HG03064 (cell line): ENCODE measurements at regions not wholly inside any gene's neighbourhood (a gene's known extent, or its start where the extent isn't known, plus 50 kb on each side); places are given as distances from the start of the nearest gene placed in this dataset.

ENCODE experiments used
- ATAC-seq: cut with Tn5 transposase; IDR thresholded peaks from one replicate; pipeline ENCODE4 v1.9.1; 2021; ENCODE audit warnings: low read depth; ENCODE audit not compliant: unreplicated experiment

- no peak for ATAC-seq
Observed at GRCh38 chr9:89720696-89721175, 115.9 kb downstream of the GADD45G start.

GRCh38 chr9:89721176-89721700 is 116.4 kb downstream of the GADD45G start:
- no peak for ATAC-seq

- ATAC-seq: no peak
Observed at GRCh38 chr9:89721971-89722530, 117.2 kb downstream of the GADD45G start.

- no peak for ATAC-seq
Observed at GRCh38 chr9:89722712-89723111, 117.9 kb downstream of the GADD45G start.

GRCh38 chr9:89723469-89724100 is 118.8 kb downstream of the GADD45G start:
- ATAC-seq: no peak

- ATAC-seq: no peak
Observed at GRCh38 chr9:89724659-89725058, 119.8 kb downstream of the GADD45G start.

GRCh38 chr9:89725271-89725670 is 120.5 kb downstream of the GADD45G start:
- no peak for ATAC-seq

GRCh38 chr9:89729954-89730530 is 125.2 kb downstream of the GADD45G start:
- no peak for ATAC-seq

- ATAC-seq: no peak
Observed at GRCh38 chr9:89730715-89731114, 125.9 kb downstream of the GADD45G start.

- no peak for ATAC-seq
Observed at GRCh38 chr9:89731262-89732182, 126.7 kb downstream of the GADD45G start.

- ATAC-seq: no peak
Observed at GRCh38 chr9:89732295-89732938, 127.6 kb downstream of the GADD45G start.

- ATAC-seq: no peak
Observed at GRCh38 chr9:89732939-89733324, 128.1 kb downstream of the GADD45G start.

GRCh38 chr9:89734600-89735041 is 129.8 kb downstream of the GADD45G start:
- no peak for ATAC-seq

- no peak for ATAC-seq
Observed at GRCh38 chr9:89738137-89738932, 133.5 kb downstream of the GADD45G start.

GRCh38 chr9:89739511-89739910 is 134.7 kb downstream of the GADD45G start:
- no peak for ATAC-seq

- no peak for ATAC-seq
Observed at GRCh38 chr9:89739916-89740315, 135.1 kb downstream of the GADD45G start.

GRCh38 chr9:89740722-89741121 is 135.9 kb downstream of the GADD45G start:
- peak; percentile 48 for ATAC-seq

GRCh38 chr9:89742660-89743059 is 137.8 kb downstream of the GADD45G start:
- ATAC-seq: no peak

- ATAC-seq: peak; percentile 61
Observed at GRCh38 chr9:89743216-89743572, 138.4 kb downstream of the GADD45G start.
